Hepatocyte (in vitro differentiated cells): ENCODE measurements at regions not wholly inside any gene's neighbourhood (a gene's known extent, or its start where the extent isn't known, plus 50 kb on each side); places are given as distances from the start of the nearest gene placed in this dataset.

Experiments used
- EZH2 ChIP-seq: fragments of 200-600 bp; sonication (generic); IDR thresholded peaks from 2 replicates; pipeline ENCODE4 v1.6.1; 2016; ENCODE audit warnings: antibody characterized with exemption, mild to moderate bottlenecking, borderline replicate concordance
- EZH2phosphoT487 ChIP-seq: fragments of 200-600 bp; sonication (generic); IDR thresholded peaks from one replicate; pipeline ENCODE4 v1.6.1; 2018; ENCODE audit warnings: antibody characterized with exemption, mild to moderate bottlenecking, low read depth, moderate library complexity; ENCODE audit not compliant: unreplicated experiment, severe bottlenecking
- TF ChIP-seq, protein P1 (sequence below): fragments of 200-600 bp; sonication (generic); IDR thresholded peaks from 2 replicates; pipeline ENCODE4 v1.5.1; 2016; ENCODE audit warnings: antibody characterized with exemption, mild to moderate bottlenecking; ENCODE audit not compliant: poor library complexity

DNA sequence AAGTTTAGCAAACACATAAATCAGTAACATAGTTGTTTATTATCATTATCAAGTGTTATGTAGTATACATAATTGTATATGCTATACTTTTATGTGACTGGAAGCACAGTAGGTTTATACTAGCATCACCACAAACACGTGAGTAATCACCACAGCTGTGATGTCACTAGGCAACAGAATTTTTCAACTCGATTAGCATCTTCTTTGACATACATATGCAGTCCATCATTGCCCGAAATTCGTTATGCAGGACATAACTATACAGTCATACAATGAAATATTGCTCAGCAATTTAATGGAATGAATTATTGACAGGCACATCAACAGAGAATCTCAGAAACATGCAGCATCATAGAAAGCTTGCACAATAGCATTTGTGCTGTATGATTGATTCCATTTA is 77.7 kb downstream of the LSM5 start:
- TF ChIP-seq, protein P1, sequence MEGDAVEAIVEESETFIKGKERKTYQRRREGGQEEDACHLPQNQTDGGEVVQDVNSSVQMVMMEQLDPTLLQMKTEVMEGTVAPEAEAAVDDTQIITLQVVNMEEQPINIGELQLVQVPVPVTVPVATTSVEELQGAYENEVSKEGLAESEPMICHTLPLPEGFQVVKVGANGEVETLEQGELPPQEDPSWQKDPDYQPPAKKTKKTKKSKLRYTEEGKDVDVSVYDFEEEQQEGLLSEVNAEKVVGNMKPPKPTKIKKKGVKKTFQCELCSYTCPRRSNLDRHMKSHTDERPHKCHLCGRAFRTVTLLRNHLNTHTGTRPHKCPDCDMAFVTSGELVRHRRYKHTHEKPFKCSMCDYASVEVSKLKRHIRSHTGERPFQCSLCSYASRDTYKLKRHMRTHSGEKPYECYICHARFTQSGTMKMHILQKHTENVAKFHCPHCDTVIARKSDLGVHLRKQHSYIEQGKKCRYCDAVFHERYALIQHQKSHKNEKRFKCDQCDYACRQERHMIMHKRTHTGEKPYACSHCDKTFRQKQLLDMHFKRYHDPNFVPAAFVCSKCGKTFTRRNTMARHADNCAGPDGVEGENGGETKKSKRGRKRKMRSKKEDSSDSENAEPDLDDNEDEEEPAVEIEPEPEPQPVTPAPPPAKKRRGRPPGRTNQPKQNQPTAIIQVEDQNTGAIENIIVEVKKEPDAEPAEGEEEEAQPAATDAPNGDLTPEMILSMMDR: no peak
- TF ChIP-seq EZH2phosphoT487 (no peak), EZH2 (no peak)
